ENCODE measurements at regions not wholly inside any gene's neighbourhood (a gene's known extent, or its start where the extent isn't known, plus 50 kb on each side); places are given as distances from the start of the nearest gene placed in this dataset.

GRCh38 chr3:167054926-167055325, 325.2 kb downstream of the ZBBX start:
- no peak for TF ChIP-seq POLR2A (IDR thresholded peaks at IDR 0.05; ENCODE audit: low read depth, low read length)
- TF ChIP-seq POLR2AphosphoS5 (IDR thresholded peaks at IDR 0.05; ENCODE audit: low read depth, low read length): no peak
- TF ChIP-seq TAF1 (IDR thresholded peaks at IDR 0.05; ENCODE audit: low read depth, low read length): no peak
- TF ChIP-seq PAX5 (IDR thresholded peaks at IDR 0.05; ENCODE audit: insufficient read depth, low read length, severe bottlenecking): no peak
- TF ChIP-seq POU2F2 (IDR thresholded peaks at IDR 0.05; ENCODE audit: low read depth, low read length): no peak
